Bronchial epithelial cell (primary cell): ENCODE measurements at regions not wholly inside any gene's neighbourhood (a gene's known extent, or its start where the extent isn't known, plus 50 kb on each side); places are given as distances from the start of the nearest gene placed in this dataset.
A peak's percentile ranks its signal among the peaks of the same experiment; 100 is the strongest.

Experiments used
- DNase-seq: peaks from one replicate; pipeline ENCODE4 v3.0.0-alpha.2; 2010; ENCODE audit warnings: low read depth
- FAIRE-seq: peaks from 2 replicates; lab custom pipeline; 2011; peaks lifted over from hg19 to GRCh38; lab: Jason Lieb, UNC
- H3K27me3 ChIP-seq: 2 replicates; pipeline ENCODE4 v1.5.1; 2011; ENCODE audit warnings: low read length; ENCODE audit not compliant: control insufficient read depth, insufficient read depth
- H3K36me3 ChIP-seq: 2 replicates; pipeline ENCODE4 v1.5.1; 2011; ENCODE audit warnings: low read length; ENCODE audit not compliant: control insufficient read depth, insufficient read depth
- H3K4me3 ChIP-seq: 2 replicates; pipeline ENCODE4 v1.5.1; 2011; ENCODE audit warnings: mild to moderate bottlenecking, low read depth, low read length, control low read depth
- CTCF ChIP-seq: IDR thresholded peaks from 2 replicates; pipeline ENCODE4 v1.5.1; 2011; ENCODE audit warnings: mild to moderate bottlenecking, moderate library complexity, low read length, control low read depth, inconsistent platforms; ENCODE audit not compliant: insufficient read depth, severe bottlenecking

DNA sequence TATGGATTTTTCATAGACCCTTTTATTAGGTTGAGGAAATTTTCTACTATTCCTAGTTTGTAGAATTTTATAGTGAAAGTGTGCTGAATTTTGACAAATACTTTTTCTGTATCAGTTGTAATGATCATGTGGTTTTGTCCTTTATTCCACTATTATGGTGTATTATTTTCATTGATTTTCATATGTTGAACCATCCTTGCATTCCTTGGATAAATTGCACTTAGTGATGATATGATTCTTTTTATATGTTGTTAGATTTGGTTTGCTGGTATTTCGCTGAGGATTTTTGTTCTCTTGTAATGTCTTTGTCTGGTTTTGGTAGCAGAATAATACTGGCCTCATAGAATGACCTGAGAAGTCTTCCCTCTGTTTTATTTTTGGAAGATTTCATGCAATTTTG lies 140.6 kb upstream of the CDK6 start:
- no peak for TF ChIP-seq CTCF
- Histone ChIP-seq H3K4me3 (no peak overlapping the region), H3K27me3 (no peaks in the 10 kb centered on the region), H3K36me3 (no peaks in the 10 kb centered on the region)
- DNase-seq (no peak), FAIRE-seq (no peak)

DNA sequence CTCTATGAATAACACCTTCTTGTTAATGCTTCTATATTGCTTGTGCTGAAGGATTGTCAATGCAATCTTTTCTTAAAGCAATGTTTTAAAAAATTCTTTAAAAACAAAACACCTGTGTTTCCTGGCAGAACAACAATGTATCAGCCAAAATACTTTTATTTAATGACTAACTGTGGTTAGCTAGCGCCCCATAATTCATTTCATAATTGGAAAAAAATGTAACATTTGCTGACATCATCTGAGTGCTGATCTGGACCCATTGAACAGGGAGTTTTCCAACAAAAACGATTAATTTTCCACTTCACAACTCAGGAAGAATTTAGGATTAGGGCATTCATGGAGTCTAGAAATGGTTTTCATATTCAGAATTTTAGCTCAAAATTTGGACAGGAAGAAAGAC lies 137.6 kb upstream of the CDK6 start:
- H3K27me3 ChIP-seq = no peaks in the 10 kb centered on the region
- no peak for TF ChIP-seq CTCF
- no peak for FAIRE-seq
- no peak overlapping the region for H3K4me3 ChIP-seq
- no peaks in the 10 kb centered on the region for H3K36me3 ChIP-seq
- peak; percentile 33 for DNase-seq

- FAIRE-seq = no peak
- H3K36me3 ChIP-seq = no peaks in the 10 kb centered on the region
- H3K27me3 ChIP-seq = no peaks in the 10 kb centered on the region
- no peak overlapping the region for H3K4me3 ChIP-seq
- DNase-seq = no peak
- no peak for TF ChIP-seq CTCF
These were observed 136.9 kb upstream of the CDK6 start for GRCh38 chr7:92973293-92973731.

DNA sequence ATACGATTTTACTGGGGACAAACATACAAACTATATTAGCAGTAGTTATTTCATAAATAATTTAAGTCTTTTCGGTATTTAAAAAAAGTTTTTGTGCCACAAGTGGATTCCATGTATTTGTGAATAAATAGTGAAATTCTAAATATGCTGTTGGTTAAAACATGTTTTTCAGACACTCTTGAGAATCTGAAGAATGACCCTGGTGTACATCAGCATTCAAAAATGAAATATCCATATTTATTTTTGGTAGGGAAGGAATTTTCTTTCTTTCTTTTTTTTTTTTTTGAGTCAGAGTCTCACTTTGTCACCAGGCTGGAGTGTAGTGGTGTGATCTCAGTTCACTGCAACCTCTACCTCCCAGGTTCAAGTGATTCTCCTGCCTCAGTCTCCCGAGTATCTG lies 136.1 kb upstream of the CDK6 start:
- no peaks in the 10 kb centered on the region for H3K36me3 ChIP-seq
- FAIRE-seq (no peak), DNase-seq (no peak)
- H3K4me3 ChIP-seq = no peak overlapping the region
- H3K27me3 ChIP-seq = no peaks in the 10 kb centered on the region
- no peak for TF ChIP-seq CTCF

GRCh38 chr7:92969061-92969460 lies 132.7 kb upstream of the CDK6 start:
- Histone ChIP-seq H3K27me3 (no peaks in the 10 kb centered on the region), H3K4me3 (no peak overlapping the region), H3K36me3 (no peaks in the 10 kb centered on the region)
- DNase-seq (no peak), FAIRE-seq (no peak)
- TF ChIP-seq CTCF = no peak

DNA sequence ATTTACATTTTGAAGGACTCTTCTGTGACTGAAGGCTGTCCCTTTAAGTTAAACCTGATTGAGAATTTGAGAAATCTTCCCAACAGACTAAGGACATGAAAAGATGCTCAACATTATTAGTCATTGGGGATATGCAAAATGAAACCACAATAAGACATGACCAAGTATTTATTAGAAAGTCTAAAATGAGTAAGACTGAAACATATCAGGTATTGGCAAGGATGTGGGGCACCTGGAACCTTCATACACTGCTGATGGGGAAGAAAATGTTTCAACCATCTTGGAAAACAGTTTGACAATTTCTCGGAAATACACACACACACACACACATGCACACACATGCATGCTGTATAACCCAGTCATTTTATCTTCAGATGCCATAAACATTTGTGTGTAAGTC lies 132.1 kb upstream of the CDK6 start:
- Histone ChIP-seq H3K36me3 (no peaks in the 10 kb centered on the region), H3K27me3 (no peaks in the 10 kb centered on the region), H3K4me3 (no peak overlapping the region)
- FAIRE-seq (no peak), DNase-seq (peak; percentile 44)
- no peak for TF ChIP-seq CTCF
